ENCODE measurements at regions not wholly inside any gene's neighbourhood (a gene's known extent, or its start where the extent isn't known, plus 50 kb on each side); places are given as distances from the start of the nearest gene placed in this dataset.

DNA sequence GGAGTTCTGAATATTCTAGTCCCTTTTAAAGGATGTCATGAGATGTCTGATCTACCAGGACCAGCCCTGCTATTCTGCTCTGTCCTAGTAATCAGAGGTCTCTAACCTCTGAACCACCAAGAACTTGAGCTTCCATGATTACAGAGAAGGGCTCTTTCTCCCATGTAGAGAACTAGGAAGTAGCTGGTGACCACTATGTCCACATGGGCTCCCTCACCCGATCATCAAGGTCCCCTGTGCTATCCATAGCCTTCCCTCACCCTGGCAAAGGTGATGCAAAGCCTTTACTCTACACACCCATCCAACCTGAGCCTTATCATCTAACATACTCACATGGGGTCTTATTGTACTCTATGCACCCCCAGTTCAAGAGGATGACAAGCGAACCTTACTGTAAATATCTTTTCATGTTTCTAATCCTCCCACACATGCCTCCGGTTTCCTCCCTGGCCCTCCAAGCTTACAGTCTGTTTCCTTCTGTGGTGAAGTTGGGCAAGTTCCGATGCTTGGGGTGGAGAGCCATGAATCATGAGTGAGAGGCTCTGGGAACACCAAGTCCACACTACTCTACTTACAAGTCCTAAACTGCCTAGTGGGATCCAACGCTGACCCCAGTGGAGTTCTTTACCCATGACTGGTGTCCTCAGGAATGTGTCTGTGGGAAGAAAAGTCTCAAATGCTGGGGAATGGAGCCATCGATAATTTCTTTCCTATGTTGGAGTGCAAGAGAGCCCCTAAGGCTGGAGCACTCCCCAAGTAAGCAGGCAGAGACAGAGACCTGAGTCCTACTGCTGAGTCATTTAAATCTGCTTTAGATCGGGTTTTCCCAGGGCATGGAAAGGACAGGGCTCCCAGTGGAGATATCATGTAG, 73.3 kb upstream of the KLF7 start:
- no peaks in the 10 kb centered on the region for H3K36me3 ChIP-seq (ENCODE audit: insufficient read depth, low read length)

DNA sequence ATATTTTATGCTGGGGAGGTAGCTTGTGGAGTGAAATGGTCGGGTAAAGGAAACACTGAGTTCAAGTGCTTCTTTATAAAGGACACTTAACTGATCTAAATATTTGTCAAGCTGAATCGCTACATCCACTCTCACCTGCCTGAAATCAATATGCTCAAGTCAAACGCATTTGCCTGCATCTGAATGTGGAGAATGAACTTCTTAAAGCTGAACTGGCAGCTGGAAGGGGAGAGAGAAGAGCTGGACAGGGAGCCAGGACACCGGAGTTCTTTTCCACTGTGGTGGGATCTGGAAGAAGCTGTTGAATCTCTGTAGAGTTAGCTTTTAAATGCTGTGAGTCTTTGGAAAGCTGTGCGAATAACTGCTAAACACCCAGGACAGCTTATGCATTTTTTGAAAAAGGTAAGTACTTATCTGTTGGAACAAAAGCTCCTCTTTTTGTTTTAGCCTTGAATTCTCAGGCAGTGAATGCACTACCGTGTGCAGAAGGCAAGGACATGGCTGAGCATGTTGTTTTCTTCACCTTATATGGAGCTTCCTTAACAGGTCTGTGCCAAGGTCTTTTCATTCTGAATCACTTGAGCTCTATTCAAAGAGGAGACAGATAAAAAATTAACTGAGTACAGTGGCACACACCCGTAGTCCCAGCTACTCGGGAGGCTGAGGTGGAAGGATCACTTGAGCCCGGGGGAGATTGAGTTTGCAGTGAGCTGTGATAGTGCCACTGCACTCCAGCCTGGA, 74.2 kb upstream of the KLF7 start:
- H3K79me2 ChIP-seq (ENCODE audit: insufficient read depth, low read length) = no peaks in the 10 kb centered on the region
- H3F3A ChIP-seq (ENCODE audit: low read depth) = no peaks in the 10 kb centered on the region
- TF ChIP-seq, protein P1, sequence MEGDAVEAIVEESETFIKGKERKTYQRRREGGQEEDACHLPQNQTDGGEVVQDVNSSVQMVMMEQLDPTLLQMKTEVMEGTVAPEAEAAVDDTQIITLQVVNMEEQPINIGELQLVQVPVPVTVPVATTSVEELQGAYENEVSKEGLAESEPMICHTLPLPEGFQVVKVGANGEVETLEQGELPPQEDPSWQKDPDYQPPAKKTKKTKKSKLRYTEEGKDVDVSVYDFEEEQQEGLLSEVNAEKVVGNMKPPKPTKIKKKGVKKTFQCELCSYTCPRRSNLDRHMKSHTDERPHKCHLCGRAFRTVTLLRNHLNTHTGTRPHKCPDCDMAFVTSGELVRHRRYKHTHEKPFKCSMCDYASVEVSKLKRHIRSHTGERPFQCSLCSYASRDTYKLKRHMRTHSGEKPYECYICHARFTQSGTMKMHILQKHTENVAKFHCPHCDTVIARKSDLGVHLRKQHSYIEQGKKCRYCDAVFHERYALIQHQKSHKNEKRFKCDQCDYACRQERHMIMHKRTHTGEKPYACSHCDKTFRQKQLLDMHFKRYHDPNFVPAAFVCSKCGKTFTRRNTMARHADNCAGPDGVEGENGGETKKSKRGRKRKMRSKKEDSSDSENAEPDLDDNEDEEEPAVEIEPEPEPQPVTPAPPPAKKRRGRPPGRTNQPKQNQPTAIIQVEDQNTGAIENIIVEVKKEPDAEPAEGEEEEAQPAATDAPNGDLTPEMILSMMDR (conservative IDR thresholded peaks at IDR 0.05; ENCODE audit: low read length) = no peak
- TF ChIP-seq EZH2phosphoT487 (IDR thresholded peaks at IDR 0.05; ENCODE audit: borderline replicate concordance) = no peak
- peaks cover 27% of the 10 kb centered on the region for H3K4me1 ChIP-seq (ENCODE audit: insufficient read depth, low read length, poor library complexity, severe bottlenecking)
- H4K20me1 ChIP-seq (ENCODE audit: insufficient read depth, low read length, poor library complexity, severe bottlenecking) = no peaks in the 10 kb centered on the region
- H3K9ac ChIP-seq (ENCODE audit: low read depth, low read length, poor library complexity, severe bottlenecking) = peak overlapping the region; percentile 18
- H3K4me2 ChIP-seq (ENCODE audit: low read depth, low read length, poor library complexity, severe bottlenecking) = peak overlapping the region; percentile 55
- H2AFZ ChIP-seq (ENCODE audit: low read length) = no peak overlapping the region
- H3K36me3 ChIP-seq (ENCODE audit: insufficient read depth, low read length) = no peaks in the 10 kb centered on the region
- H3K4me3 ChIP-seq (ENCODE audit: low read length, poor library complexity, severe bottlenecking) = peak overlapping the region; percentile 14
- no peaks in the 10 kb centered on the region for H3K9me3 ChIP-seq (ENCODE audit: insufficient read depth, low read depth, low read length)
- no peaks in the 10 kb centered on the region for H3K27me3 ChIP-seq (ENCODE audit: insufficient read depth, low read length, poor library complexity, severe bottlenecking)
- H3K9me2 ChIP-seq (replicated peaks; ENCODE audit: low read depth, low read length) = no peaks in the 10 kb centered on the region

More for the DNA sequence above, 73.3 kb upstream of the KLF7 start:
- H3K4me2 ChIP-seq (ENCODE audit: low read depth, low read length, poor library complexity, severe bottlenecking) = no peak overlapping the region
- H3K9me2 ChIP-seq (replicated peaks; ENCODE audit: low read depth, low read length) = no peaks in the 10 kb centered on the region
- no peaks in the 10 kb centered on the region for H3K9me3 ChIP-seq (ENCODE audit: insufficient read depth, low read depth, low read length)
- TF ChIP-seq, protein P1 (conservative IDR thresholded peaks at IDR 0.05; ENCODE audit: low read length) = no peak
- TF ChIP-seq EZH2phosphoT487 (IDR thresholded peaks at IDR 0.05; ENCODE audit: borderline replicate concordance) = no peak
- H3K4me3 ChIP-seq (ENCODE audit: low read length, poor library complexity, severe bottlenecking) = no peak overlapping the region
- peaks cover 27% of the 10 kb centered on the region for H3K4me1 ChIP-seq (ENCODE audit: insufficient read depth, low read length, poor library complexity, severe bottlenecking)
- no peaks in the 10 kb centered on the region for H3K27me3 ChIP-seq (ENCODE audit: insufficient read depth, low read length, poor library complexity, severe bottlenecking)
- H3K9ac ChIP-seq (ENCODE audit: low read depth, low read length, poor library complexity, severe bottlenecking) = no peak overlapping the region
- H3F3A ChIP-seq (ENCODE audit: low read depth) = no peaks in the 10 kb centered on the region
- H2AFZ ChIP-seq (ENCODE audit: low read length) = no peak overlapping the region
- no peaks in the 10 kb centered on the region for H4K20me1 ChIP-seq (ENCODE audit: insufficient read depth, low read length, poor library complexity, severe bottlenecking)
- no peaks in the 10 kb centered on the region for H3K79me2 ChIP-seq (ENCODE audit: insufficient read depth, low read length)

DNA sequence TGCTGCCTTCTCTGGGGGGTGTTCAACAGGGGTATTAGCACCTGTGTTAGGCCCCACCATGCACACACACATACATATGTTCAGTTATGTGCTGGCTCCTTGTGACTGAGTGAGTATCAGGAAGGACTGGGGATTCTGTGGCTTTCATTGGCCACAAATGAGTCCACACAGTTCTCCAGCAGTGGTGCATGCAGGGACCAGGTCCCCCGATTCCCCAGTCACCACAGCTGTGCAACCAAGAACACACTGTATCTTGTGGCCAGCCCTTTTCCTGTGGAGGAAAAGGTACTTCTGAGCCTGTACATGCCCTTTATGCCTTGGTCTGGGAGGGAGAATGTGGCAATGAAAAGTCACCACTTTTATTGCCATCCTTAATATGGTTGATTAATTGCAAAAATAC, 74.9 kb upstream of the KLF7 start:
- TF ChIP-seq EZH2phosphoT487 (IDR thresholded peaks at IDR 0.05; ENCODE audit: borderline replicate concordance) = no peak
- TF ChIP-seq, protein P1 (conservative IDR thresholded peaks at IDR 0.05; ENCODE audit: low read length) = no peak

More for the DNA sequence above, 74.9 kb upstream of the KLF7 start:
- Histone ChIP-seq H3K79me2 (ENCODE audit: insufficient read depth, low read length) (no peaks in the 10 kb centered on the region), H3K36me3 (ENCODE audit: insufficient read depth, low read length) (no peaks in the 10 kb centered on the region), H3K4me1 (ENCODE audit: insufficient read depth, low read length, poor library complexity, severe bottlenecking) (peaks cover 27% of the 10 kb centered on the region), H3K4me2 (ENCODE audit: low read depth, low read length, poor library complexity, severe bottlenecking) (peak overlapping the region; percentile 55), H2AFZ (ENCODE audit: low read length) (no peak overlapping the region), H3F3A (ENCODE audit: low read depth) (no peaks in the 10 kb centered on the region), H3K9me3 (ENCODE audit: insufficient read depth, low read depth, low read length) (no peaks in the 10 kb centered on the region), H4K20me1 (ENCODE audit: insufficient read depth, low read length, poor library complexity, severe bottlenecking) (no peaks in the 10 kb centered on the region), H3K9ac (ENCODE audit: low read depth, low read length, poor library complexity, severe bottlenecking) (peak overlapping the region; percentile 18), H3K4me3 (ENCODE audit: low read length, poor library complexity, severe bottlenecking) (peak overlapping the region; percentile 14), H3K9me2 (replicated peaks; ENCODE audit: low read depth, low read length) (no peaks in the 10 kb centered on the region), H3K27me3 (ENCODE audit: insufficient read depth, low read length, poor library complexity, severe bottlenecking) (no peaks in the 10 kb centered on the region)

Measured in Loucy (cell line).